Fibroblast of peridontal ligament (primary cell): ENCODE measurements at regions not wholly inside any gene's neighbourhood (a gene's known extent, or its start where the extent isn't known, plus 50 kb on each side); places are given as distances from the start of the nearest gene placed in this dataset.
A peak's percentile ranks its signal among the peaks of the same experiment; 100 is the strongest.
"Not testable (repeated sequence)": the region's sequence is repeated elsewhere in the genome, so short reads cannot be mapped to it uniquely, and the experiment has no call there.

Experiments
- DNase-seq: peaks from one replicate; pipeline ENCODE4 v3.0.0-alpha.2; 2010; ENCODE audit errors: extremely low read depth

GRCh38 chr18:39454866-39455265 lies 1889.3 kb upstream of the CELF4 start:
- DNase-seq, result peak; percentile 5

GRCh38 chr18:39453882-39454281 lies 1888.3 kb upstream of the CELF4 start:
- peak; percentile 71 for DNase-seq

- peak; percentile 7 for DNase-seq
These were observed 1887.8 kb upstream of the CELF4 start for GRCh38 chr18:39453356-39453755.

GRCh38 chr18:39450958-39451357 lies 1885.4 kb upstream of the CELF4 start:
- no peak for DNase-seq

GRCh38 chr18:39449566-39449965 lies 1884.0 kb upstream of the CELF4 start:
- DNase-seq, result no peak

- DNase-seq, result no peak
These were observed 1883.3 kb upstream of the CELF4 start for GRCh38 chr18:39448942-39449341.

GRCh38 chr18:39444957-39445356 lies 1879.4 kb upstream of the CELF4 start:
- DNase-seq, result not testable (repeated sequence)

GRCh38 chr18:39441648-39442047 lies 1876.0 kb upstream of the CELF4 start:
- no peak for DNase-seq

- DNase-seq, result no peak
These were observed 1870.4 kb upstream of the CELF4 start for GRCh38 chr18:39435996-39436395.

GRCh38 chr18:39435209-39435608 lies 1869.6 kb upstream of the CELF4 start:
- no peak for DNase-seq

- peak; percentile 23 for DNase-seq
These were observed 1868.8 kb upstream of the CELF4 start for GRCh38 chr18:39434223-39434920.

GRCh38 chr18:39425172-39425850 lies 1859.7 kb upstream of the CELF4 start:
- no peak for DNase-seq

- DNase-seq, result peak; percentile 9
These were observed 1858.7 kb upstream of the CELF4 start for GRCh38 chr18:39424261-39424660.

GRCh38 chr18:39421276-39421675 lies 1855.7 kb upstream of the CELF4 start:
- peak; percentile 3 for DNase-seq

GRCh38 chr18:39419315-39419714 lies 1853.7 kb upstream of the CELF4 start:
- no peak for DNase-seq

GRCh38 chr18:39415471-39415870 lies 1849.9 kb upstream of the CELF4 start:
- no peak for DNase-seq

- peak; percentile 18 for DNase-seq
These were observed 1848.6 kb upstream of the CELF4 start for GRCh38 chr18:39414009-39414700.

- DNase-seq, result no peak
These were observed 1841.3 kb upstream of the CELF4 start for GRCh38 chr18:39406941-39407340.

- no peak for DNase-seq
These were observed 1837.5 kb upstream of the CELF4 start for GRCh38 chr18:39403121-39403520.

- DNase-seq, result no peak
These were observed 1834.1 kb upstream of the CELF4 start for GRCh38 chr18:39399662-39400061.

GRCh38 chr18:39396168-39396567 lies 1830.6 kb upstream of the CELF4 start:
- no peak for DNase-seq

GRCh38 chr18:39389800-39390379 lies 1824.3 kb upstream of the CELF4 start:
- DNase-seq, result no peak

GRCh38 chr18:39380866-39381265 lies 1815.3 kb upstream of the CELF4 start:
- DNase-seq, result no peak
